OCI-LY1 (cell line): ENCODE measurements at regions not wholly inside any gene's neighbourhood (a gene's known extent, or its start where the extent isn't known, plus 50 kb on each side); places are given as distances from the start of the nearest gene placed in this dataset.

Experiments
- CTCF ChIP-seq: fragments of 200-600 bp; sonication (generic), shearing (Covaris generic); IDR thresholded peaks from 2 replicates; pipeline ENCODE4 v1.5.1; 2017; ENCODE audit warnings: mild to moderate bottlenecking, antibody characterized with exemption, low read length, moderate library complexity, mixed read lengths
- EZH2 ChIP-seq: fragments of 200-600 bp; sonication (generic), shearing (Covaris generic); IDR thresholded peaks from 2 replicates; pipeline ENCODE4 v1.8.0; 2017; ENCODE audit warnings: borderline replicate concordance, mixed run types, mild to moderate bottlenecking, antibody characterized with exemption, low read length, moderate library complexity, mixed read lengths

GRCh38 chr2:64400733-64401528 lies 53.0 kb upstream of the LGALSL start:
- TF ChIP-seq EZH2 (no peak), CTCF (no peak)
